ENCODE measurements at regions not wholly inside any gene's neighbourhood (a gene's known extent, or its start where the extent isn't known, plus 50 kb on each side); places are given as distances from the start of the nearest gene placed in this dataset.
"Not testable (repeated sequence)": the region's sequence is repeated elsewhere in the genome, so short reads cannot be mapped to it uniquely, and the experiment has no call there.

DNA sequence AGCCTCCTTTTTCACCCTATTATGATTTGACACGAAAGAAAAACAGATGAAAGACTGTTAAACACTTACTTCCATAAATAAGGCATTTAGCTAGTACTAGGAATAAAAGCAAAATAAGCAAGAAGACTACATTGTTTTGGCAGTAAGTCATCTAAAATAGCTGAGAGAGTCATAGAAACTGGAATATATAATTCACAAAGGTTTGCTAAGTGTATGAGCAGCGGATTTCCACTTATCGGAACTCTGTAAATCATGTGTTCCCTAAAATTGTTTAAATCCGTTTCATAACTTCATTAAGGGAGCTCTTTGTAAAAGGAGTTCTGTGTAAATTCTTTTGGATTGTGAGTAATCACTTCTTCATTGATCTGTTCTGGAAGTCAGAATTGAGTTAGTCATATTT lies 202.5 kb upstream of the CBLB start:
- in situ Hi-C loops (cut with MboI; ENCODE audit: low sequenced_read_pairs) = no loop called here

DNA sequence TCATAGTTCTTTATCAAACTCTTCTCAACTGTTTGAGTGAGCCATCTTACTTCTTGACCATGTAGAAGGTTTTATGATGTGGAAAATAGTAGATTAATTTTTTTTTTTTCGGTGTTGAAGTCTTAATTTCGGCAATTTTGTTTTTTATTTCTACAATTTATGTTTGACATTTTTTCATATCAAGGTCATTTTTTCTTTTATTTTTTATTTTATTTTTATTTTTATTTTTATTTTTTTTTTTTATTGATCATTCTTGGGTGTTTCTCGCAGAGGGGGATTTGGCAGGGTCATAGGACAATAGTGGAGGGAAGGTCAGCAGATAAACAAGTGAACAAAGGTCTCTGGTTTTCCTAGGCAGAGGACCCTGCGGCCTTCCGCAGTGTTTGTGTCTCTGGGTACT lies 203.8 kb upstream of the CBLB start:
- in situ Hi-C loops (cut with MboI; ENCODE audit: low sequenced_read_pairs) = not testable (repeated sequence)

DNA sequence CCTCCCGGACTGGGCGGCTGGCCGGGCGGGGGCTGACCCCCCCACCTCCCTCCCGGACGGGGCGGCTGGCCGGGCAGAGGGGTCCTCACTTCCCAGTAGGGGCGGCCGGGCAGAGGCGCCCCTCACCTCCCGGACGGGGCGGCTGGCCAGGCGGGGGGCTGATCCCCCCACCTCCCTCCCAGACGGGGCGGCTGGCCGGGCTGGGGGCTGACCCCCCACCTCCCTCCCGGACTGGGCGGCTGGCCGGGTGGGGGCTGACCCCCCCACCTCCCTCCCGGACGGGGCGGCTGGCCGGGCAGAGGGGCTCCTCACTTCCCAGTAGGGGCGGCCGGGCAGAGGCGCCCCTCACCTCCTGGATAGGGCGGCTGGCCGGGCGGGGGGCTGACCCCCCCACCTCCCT lies 205.0 kb upstream of the CBLB start:
- in situ Hi-C loops (cut with MboI; ENCODE audit: low sequenced_read_pairs) = not testable (repeated sequence)

DNA sequence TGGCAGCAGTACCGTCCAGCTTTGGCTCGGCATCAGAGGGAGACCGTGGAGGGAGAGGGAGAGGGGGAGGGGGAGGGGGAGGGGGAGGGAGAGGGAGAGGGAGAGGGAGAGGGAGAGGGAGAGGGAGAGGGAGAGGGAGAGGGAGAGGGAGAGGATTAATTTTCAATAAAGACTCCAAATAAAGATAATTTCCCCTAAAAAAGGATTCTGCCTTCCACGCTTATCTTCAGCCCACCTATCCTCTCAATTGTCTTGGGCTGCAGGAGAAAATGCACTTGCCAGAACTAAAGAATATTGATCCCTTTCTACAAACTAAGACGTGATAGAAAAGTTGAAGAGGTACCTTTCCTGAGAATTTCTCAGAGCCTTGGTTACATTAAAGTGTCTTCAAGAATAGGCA lies 206.9 kb upstream of the CBLB start:
- in situ Hi-C loops (cut with MboI; ENCODE audit: low sequenced_read_pairs) = not testable (repeated sequence)

DNA sequence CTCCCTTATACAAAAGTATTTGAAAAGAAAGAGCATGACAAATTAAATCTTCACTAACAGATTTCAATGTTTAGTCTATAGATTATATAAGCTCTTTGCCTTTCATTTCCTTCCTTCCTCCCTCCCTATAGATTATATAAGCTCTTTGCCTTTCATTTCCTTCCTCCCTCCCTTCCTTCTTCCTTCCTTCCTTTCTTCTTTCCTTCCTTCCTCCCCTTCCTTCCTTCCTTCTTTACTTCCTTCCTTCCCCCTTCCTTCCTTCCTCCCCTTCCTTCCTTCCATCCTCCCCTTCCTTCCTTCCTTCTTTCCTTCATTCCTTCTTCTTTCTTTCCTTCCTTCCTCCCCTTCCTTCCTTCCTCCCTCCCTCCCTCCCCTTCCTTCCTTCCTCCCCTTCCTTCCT lies 209.8 kb upstream of the CBLB start:
- in situ Hi-C loops (cut with MboI; ENCODE audit: low sequenced_read_pairs) = no loop called here

DNA sequence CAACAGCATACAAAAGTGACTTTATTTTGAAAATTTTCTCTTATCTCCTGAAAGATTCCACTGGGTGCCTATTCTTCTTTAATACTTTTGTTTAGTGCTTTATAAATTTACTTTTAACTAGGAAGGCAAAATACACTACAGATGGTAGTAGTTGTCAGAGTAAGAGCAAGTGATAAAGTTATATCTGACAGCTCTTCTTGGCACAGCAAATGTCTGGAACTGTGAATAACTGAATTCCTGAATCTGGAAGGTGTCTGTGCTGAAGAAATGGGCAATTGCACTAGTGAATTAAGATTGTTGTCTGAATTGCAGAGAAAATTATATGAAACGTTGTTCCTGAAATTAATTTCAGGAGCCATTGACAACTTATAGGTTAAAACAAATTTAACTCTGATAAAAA lies 213.8 kb upstream of the CBLB start:
- in situ Hi-C loops (cut with MboI; ENCODE audit: low sequenced_read_pairs) = no loop called here

DNA sequence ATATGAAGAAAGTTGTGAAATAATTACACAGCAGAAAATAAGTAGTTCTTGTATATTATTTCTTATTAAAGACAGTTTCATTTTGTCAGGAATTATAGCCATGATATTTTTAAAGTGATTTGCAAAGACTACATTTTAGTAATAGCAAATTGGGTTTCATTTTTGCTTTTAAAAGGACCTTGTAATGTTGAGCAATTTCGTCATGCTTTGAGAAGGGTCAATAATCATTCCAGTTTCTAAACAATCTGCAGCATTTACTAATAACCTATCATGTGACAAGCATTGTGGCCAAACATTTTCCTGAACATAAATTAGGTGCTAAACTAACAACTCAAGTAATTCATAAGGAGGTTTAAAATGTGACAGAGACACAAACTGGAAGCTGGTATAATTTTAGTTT lies 214.4 kb upstream of the CBLB start:
- in situ Hi-C loops (cut with MboI; ENCODE audit: low sequenced_read_pairs) = no loop called here

DNA sequence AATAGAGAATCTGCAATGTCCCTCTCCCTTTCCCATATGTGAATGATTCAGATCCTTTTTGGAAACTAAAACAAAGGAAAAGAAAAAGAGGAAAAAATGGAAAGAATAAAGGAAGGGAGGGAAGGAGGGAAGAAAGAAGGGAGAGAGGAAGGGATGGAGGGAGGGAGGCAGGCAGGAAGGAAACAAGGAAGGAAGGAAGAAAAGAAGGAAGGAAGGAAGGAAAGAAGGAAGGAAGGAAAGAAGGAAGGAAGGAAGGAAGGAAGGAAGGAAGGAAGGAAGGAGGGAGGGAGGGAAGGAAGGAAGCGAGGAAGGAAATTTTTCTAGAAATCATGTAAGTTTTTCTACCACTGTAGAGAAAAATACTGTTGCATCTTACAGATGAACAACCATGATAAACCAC lies 215.0 kb upstream of the CBLB start:
- in situ Hi-C loops (cut with MboI; ENCODE audit: low sequenced_read_pairs) = no loop called here

DNA sequence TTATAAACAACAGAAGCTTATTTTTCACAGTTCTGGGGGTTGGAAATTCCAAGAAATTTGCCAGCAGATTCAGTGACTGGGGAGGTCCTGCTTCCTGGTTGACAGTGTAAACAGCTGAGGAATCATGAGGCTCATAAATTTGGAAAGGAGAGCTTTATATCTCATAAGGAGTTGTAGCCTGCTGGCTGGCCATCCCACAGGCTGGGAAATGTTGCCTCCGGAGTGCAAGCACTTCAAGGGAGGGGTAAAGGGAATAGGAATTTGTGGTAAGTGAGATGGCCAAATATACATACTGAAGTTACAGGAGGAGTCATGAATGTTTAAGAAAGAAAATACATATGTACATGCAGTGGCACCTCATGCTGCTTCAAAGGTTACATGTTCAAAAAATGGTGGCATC lies 217.2 kb upstream of the CBLB start:
- in situ Hi-C loops (cut with MboI; ENCODE audit: low sequenced_read_pairs) = no loop called here

DNA sequence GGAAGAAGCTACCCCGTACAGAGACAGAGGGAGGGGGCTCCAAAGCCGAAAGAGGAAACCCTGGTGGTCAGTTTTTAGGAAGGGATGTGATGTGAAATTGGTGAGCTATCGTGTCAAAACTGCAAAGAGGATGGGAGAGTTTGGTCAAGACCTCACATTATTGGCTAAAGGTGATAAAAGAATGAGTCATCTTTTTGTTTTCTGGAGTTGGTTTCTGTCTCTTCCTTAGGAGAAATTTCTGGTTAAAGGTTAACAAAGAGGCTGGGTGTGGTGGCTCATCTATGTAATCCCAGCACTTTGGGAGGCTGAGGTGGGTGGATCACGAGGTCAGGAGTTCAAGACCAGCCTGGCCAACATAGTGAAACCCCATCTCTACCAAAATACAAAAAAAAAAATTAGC lies 217.8 kb upstream of the CBLB start:
- in situ Hi-C loops (cut with MboI; ENCODE audit: low sequenced_read_pairs) = no loop called here

DNA sequence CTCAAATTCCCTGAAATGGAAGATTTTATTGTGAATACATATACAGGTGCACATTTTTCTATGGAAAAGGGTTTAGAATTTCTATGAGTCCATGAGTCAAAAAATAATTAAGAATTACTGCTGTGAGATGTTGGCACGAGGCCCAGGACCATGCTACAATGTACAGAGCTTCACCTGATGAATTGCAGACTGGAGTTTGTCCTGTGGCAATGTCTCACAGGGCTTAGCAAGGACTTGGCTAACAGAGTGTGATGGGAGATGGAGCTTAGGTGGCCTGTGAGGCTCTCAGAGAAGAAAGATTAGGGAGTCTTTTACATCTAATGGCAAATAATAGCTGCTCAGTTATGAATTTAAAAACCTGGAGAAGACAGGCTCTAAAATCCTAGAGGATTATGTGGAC lies 219.5 kb upstream of the CBLB start:
- in situ Hi-C loops (cut with MboI; ENCODE audit: low sequenced_read_pairs) = no loop called here

DNA sequence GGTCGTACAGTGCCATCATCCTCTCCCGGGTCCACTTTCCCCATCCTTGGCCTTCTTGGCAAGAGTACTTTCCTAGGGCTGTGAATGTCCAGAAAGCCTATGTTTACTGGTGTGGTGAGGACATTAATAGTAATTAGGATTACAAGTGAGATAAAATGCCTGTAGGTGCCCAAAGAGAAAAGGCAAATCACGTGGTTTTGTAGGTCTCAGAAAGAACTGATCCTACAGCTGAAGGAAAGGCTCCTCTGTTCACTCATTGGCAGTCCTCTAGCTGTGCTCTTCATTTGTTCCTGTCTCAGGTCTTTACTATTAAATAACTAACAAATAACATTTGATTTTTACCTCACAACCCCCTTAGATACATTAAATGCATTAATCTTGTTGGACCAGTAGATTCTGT lies 220.1 kb upstream of the CBLB start:
- in situ Hi-C loops (cut with MboI; ENCODE audit: low sequenced_read_pairs) = no loop called here

DNA sequence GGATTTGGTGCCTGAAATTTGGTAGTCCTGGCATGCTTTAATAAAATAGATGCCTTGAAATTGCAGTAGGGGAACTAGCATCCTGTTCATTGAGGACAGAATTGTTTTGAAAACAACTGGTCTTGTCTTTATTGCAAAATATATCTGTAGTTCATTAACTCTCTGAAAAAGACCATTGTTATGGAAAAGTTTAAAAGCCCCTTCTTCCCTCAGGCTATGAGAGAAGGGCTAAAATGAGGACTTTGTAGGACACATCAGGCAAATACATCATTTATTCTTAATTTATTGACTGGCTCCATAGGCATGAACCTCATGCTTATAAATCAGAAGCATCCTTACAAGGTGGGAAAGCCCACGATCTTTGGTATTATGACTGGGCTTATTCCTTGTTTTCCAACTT lies 221.0 kb upstream of the CBLB start:
- in situ Hi-C loops (cut with MboI; ENCODE audit: low sequenced_read_pairs) = no loop called here

DNA sequence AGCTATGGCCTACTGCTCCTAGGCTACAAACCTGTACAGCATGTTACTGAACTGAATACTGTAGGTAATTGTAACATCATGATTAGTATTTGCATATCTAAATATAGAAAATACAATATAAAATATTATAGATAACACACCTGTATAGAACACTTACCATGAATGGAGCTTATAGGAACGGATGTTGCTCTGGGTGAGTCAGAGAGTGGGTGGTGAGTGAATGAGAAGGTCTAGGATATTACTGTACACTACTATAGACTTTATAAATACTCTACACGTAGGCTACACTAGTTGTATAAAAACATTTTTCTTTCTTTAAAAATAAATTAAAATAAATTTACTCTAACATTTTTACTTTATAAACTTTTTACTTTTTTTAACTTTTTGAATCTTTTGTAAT lies 224.0 kb upstream of the CBLB start:
- in situ Hi-C loops (cut with MboI; ENCODE audit: low sequenced_read_pairs) = no loop called here

DNA sequence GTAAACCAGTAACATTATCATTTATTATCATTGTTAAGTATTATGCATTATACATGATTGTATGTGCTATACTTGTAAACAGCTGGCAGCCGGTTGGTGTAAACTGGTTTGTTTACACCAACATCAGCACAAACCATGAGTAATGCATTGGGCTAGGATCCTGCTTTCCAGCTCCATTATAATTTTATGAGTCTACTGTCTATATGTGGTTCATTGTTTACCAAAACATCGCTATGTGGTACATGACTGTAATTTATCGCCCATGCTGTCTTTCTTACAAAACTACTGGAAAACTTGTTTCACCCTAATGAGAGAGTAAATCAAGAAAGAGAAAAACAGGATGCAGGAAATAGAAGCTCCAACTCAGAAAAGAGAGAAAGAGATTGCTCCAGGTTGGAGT lies 224.8 kb upstream of the CBLB start:
- in situ Hi-C loops (cut with MboI; ENCODE audit: low sequenced_read_pairs) = no loop called here

DNA sequence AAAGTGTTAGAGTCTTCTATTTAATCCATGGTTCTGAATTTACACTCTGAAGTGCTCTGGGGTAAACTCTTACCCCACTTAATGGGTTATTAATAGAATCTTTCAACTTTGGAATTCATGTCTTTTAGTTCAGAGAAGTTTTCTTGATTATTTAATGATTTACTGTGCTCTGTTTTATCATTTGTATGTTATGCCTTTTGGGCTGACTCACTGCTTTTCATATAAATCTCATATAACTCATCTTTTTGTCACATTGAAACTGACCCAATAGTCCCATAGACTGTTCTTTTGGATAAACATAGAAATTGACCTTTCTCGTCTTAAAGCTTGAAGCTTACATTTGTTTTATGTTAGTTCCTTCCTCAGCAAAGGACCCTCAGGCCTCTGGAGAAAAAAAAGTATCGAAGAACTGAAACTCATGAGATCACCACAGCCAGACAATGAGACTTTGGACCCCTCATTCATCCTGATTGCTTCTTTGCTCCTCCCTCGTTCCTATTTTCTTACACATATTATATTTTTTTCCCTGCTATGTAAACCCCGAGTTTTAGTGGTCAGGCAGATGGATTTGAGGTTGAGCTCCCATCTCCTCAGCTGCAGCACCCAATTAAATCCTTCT lies 229.1 kb upstream of the CBLB start:
- in situ Hi-C loops (cut with MboI; ENCODE audit: low sequenced_read_pairs) = no loop called here

DNA sequence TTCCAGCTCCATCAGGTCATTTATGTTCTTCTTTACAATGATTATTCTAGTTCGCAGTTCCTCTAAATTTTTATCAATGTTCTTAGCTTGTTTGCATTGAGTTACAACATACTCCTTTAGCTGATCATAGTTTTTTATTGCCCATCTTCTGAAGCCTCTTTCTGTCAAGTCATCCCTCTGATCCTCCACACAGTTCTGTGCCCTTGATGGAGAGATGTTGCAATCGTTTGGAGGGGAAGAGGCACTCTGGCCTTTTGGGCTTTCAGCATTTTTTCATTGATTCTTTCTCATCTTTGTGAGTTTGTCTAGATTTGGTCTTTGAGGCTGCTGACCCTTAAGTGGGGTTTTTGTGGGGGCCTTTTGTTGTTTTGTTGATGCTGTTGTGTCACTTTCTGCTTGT lies 234.6 kb upstream of the CBLB start:
- in situ Hi-C loops (cut with MboI; ENCODE audit: low sequenced_read_pairs) = no loop called here

DNA sequence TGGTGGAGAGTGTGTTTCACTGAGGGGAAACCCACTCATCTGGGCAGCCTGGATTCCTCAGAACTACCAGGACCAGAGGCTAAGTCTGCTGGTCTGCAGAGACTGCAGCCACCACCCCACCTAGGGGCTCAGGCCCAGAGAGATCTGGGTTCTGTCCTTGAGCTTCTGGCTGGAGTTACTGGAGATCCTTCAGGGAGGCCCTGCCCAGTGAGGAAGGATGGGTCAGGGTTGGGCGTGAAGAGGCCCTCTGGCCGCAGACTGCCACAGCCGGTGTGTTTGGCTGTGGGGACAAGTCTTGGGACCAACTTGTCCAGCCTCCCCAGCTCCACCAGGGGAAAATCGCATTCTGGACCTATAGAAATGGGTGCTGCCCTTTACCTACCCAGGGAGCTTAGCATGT lies 235.3 kb upstream of the CBLB start:
- in situ Hi-C loops (cut with MboI; ENCODE audit: low sequenced_read_pairs) = no loop called here

DNA sequence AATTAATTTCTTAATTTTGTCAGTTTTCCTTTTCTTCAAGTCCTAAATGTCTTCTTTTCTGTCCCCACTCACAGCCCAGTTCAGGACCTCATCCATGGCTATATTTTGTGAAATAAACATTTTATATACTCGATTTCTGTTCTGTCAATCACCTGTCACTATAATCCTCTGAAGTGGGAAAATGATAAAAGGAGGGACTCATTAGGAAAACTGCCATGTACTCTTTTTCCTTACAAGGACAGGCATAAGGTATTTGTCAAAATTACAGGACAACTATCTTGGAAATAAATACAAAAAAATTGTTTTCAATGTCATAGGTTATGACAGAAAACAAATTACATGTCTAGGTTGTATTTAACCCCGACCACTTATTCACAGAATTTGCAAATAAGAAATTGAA lies 240.1 kb upstream of the CBLB start:
- in situ Hi-C loops (cut with MboI; ENCODE audit: low sequenced_read_pairs) = no loop called here

DNA sequence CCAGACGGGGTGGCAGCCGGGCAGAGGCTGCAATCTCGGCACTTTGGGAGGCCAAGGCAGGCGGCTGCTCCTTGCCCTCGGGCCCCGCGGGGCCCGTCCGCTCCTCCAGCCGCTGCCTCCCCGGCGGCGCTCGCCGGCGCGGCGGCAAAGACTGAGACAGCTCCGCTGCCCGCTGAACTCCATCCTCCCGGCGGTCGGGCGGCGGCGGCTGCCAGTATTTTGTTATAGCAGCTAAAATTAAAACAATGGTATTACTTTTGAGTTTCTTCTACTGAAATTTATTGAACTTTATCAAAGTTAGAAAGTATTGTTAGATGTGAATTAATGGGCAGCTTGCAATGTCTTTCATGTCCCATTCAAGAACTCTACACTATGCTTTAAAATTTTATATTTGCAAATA lies 243.7 kb upstream of the CBLB start:
- in situ Hi-C loops (cut with MboI; ENCODE audit: low sequenced_read_pairs) = not testable (repeated sequence)

DNA sequence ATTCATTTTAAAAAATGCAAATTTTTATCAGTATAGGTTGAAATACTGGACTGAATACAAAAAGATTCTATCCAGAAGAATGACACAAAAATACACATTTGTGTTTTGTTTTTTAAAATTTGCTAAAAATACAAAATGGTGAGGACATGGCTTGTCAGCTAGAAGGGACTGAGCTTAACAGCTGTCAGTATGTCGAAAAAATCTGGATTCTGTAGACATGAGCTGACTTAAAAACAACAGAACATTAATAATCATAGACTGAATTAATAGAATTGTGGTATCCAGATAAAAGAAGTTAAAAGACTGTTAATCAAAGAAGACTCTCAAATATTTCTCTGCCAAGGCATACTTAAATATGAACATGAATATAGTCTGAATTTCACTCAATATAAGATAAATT lies 244.9 kb upstream of the CBLB start:
- in situ Hi-C loops (cut with MboI; ENCODE audit: low sequenced_read_pairs) = no loop called here

DNA sequence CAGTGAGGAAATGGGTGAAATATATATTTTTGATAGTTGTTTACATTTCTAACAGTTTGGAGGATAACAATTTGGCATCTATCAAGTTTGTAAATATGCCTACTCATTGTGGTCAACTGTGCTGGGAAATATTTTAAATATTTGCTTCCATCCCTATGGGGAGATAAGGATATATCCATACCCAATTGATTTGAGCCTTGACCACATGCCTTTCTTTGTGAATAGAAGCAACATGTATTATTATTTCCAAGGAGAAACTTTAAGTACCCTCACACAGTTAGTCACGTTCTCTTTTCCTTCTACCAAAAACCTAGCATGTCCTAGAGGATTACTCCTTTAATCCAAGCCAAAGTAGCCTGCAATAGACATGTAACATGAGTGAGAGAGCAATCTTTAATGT lies 245.4 kb upstream of the CBLB start:
- in situ Hi-C loops (cut with MboI; ENCODE audit: low sequenced_read_pairs) = no loop called here

DNA sequence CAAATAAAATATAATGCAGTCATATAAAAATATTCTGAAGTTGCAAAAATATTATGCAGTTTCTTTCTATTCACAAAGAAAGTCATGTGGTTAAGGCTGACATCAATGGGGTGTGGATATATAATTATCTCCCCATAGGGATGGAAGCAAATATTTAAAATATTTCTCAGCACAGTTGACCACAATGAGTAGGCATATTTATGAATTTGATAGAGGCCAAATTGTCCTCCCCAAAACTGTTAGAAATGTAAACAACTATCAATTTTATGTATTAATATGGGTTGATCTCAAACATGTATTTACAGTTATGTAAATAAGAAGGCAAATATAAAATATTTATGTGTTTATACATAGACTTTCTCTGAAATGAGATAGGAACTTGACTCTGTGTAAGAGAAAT lies 246.0 kb upstream of the CBLB start:
- in situ Hi-C loops (cut with MboI; ENCODE audit: low sequenced_read_pairs) = no loop called here

DNA sequence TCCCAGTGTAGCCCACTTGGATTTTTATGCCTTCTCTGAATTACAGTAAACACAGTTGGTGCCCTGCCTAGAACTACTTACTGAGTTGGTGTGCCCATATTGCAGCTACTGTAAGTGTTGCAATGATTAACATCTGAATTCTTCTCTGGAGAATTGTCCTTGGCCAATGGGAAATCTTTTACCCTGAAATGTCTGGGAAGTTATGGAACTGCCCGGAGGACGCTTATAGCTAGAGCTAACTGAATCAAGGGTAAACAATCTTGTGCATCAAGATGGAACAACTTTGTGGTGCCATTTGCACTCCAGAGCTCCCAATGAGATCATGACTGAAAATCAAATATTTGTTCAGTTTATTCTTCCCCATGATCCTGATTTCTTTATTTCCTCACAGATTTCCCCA lies 246.7 kb upstream of the CBLB start:
- in situ Hi-C loops (cut with MboI; ENCODE audit: low sequenced_read_pairs) = no loop called here

Measured in HL-60/S4 treated with retinoic acid at 250 ng/mL for 4 days and 3 days (cell line).